HG03460 (cell line): ENCODE measurements at regions not wholly inside any gene's neighbourhood (a gene's known extent, or its start where the extent isn't known, plus 50 kb on each side); places are given as distances from the start of the nearest gene placed in this dataset.
"Not testable (repeated sequence)": the region's sequence is repeated elsewhere in the genome, so short reads cannot be mapped to it uniquely, and the experiment has no call there.

Experiments
- ATAC-seq: cut with Tn5 transposase; IDR thresholded peaks from one replicate; pipeline ENCODE4 v1.9.1; 2021; ENCODE audit not compliant: unreplicated experiment

DNA sequence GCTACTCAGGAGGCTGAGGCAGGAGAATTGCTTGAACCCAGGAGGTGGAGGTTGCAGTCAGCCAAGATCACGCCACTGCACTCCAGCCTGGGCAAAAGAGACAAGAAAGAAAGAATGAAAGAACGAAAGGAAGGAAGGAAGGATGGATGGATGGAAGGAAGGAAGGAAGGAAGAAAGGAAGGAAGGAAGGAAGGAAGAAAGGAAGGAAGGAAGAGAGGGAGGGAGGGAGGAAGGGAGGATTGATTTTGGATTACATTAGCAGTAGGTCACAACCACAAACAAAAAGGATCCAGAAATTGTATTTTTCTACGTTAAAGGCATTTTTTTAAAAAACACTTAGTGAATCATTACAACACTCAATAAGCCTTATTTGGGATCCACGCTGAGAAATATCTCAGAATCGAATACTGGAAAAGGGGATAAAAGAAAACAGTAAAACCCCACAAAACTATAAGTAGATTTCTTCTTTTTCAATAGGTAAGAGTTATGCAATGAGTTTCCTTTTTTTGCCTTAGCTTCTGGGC, 136.9 kb upstream of the FREM1 start:
- ATAC-seq = no peak

DNA sequence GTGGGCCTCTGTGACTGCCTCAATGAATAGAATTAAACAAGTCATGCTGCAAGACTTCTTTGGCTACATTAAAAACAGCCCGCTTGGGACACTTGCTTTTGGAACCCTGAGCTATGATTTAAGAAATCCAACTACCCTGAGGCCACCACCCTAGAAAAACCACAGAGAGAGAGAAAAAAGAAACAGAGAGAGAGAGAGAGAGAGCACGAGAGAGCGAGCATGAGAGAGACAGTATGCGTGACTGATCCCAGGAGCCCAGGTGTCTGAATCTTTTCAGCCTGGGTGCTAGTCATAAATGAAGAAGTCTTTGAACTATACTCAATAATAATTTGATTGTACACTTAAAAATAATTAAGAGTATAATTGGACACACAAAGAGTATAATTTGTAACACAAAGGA, 123.1 kb upstream of the FREM1 start:
- ATAC-seq = no peak

DNA sequence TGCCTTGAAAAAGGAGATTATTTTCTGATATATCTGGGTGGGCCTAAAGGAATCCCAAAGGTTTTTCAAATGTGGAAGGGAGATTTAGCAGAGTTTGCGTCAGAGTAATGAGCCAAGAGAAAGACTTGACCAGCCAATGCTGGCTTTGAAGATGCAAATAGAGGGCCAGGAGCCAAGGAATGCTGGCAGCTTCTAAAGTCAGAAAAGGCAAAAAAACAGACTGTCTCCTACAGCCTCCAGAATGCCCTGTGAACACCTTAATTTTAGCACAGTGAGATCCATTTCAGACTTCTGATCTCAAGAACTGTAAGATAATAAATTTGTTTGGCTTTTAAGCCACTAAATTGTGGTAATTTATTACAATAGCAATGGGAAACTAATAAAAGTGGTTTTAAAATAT, 122.6 kb upstream of the FREM1 start:
- no peak for ATAC-seq

DNA sequence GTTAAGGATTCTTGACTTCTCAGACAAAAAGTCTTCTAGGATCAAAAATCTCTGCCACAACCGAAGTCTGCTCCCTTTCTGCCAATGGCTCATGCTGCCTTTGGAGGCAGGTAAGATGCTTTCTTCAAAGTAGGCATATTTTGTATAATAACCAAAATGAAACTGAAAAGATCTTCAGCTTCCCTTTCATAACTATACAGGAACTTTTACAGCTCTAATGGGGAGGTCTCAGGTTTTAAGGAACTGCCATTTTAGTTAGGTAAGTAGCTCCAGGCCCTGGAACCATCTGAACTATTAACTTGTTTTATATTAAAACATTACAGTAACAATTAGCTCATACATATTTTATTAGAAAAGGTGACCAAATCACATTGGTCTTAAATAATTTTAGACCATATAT, 110.9 kb upstream of the FREM1 start:
- ATAC-seq = no peak

DNA sequence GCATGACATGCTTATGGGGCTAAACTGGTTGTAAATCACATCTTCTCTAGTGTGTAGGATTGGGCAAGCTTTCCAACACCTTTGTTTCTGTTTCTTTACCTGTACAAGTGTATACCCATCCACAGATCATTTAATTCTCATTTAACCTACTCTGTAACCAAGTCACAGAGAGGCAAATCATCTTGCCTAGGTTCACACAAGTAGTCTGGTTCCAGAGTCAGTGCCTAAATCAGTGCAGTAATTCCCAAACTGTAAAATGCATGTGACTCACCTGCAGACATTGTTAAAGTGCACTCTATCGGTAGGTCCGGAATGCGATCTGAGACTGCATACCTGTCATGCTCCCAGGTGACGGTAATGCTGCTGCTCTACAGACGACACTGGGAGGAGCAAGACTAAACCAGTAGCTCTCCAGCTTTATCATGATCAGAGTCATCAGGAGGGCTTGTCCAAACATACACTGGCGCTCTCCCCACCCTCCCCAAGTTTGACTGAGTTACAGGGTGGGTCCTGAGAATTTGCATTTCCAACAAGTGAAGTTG, 107.9 kb upstream of the FREM1 start:
- ATAC-seq = no peak

DNA sequence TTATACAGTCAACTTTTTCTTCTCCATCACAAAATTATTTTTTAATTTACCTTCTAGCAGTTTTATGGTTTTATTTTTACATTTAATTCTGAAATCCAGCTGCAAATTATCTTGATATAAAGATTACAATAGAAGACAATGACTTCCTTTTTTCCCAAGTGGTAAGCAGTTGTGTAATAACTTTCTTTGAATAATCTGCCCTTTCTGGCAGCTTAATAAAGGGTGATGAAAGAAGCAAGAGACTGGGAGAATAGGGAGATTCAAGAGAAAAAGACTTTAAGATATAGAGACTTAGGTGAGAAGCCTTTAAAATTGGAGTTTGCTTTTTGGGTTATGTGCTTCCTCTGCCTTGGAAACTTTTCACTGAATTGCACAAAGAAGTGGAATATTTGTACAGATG, 100.4 kb upstream of the FREM1 start:
- no peak for ATAC-seq

DNA sequence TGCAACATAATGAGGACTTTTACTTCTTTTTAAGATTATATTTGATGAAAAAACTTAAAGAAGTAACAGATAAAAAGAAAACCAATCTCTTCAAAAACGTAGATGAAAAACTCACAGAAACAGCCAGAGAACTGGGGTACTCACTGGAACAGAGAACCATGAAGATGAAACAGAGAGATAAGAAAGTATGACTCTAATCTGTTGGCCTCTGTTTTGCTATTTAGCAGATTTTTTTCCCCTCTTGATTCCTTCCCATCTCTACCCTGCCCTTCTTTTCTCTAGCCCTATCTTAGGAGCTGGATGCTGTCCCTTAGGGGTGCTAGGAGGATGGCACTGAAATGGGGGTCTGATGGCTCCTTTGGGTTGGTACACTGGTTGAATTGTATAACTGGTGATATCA, 97.5 kb upstream of the FREM1 start:
- no peak for ATAC-seq

DNA sequence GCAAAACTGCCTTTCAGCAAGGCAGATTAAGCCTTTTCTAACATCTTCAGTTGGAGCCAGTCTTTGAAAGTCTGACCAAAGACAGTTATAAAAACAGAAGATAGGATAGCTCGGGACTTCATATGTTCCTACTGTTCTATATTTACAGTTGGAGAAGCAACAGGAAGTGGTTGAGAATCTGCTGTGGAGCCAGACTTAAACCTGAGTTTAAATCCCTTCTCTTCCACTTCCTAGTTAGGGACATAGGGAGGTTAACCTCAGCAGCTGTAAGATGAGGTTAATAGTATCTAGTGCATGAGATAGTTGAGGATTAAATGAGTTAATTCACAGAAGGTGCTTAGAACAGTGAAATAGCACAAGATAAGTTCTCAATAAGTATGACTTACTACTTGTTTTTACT, 84.5 kb upstream of the FREM1 start:
- ATAC-seq = no peak

DNA sequence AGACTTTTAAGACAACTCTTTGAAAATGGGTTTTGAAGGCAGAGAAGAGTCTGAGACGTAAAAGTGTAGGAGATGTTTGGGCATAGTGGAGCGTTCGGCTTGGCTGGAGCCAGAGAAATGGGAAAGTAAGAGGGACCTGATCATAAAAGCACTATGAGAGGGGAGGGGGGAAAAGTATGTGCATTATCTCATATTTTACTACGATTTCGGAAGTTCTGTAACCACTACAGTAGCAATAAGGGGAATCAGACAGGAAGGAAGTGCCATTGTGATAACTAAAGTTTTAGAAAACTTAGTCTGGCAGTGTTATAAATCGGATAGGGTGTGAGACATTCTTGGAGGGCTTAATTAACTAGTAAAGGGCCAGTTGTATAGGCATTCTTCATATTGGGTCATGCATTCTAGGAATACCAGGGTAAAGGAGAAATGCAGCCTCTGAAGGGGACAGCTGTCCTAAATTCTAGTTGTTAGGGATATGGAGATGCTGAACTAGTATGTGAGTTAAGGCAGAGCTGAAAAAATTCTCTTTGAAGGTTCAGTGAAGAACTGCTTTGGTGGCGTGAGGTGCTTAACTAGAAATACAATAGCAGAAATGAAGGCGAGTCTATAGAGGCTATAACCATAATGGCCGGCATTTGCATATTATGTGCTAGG, 83.8 kb upstream of the FREM1 start:
- ATAC-seq = no peak

DNA sequence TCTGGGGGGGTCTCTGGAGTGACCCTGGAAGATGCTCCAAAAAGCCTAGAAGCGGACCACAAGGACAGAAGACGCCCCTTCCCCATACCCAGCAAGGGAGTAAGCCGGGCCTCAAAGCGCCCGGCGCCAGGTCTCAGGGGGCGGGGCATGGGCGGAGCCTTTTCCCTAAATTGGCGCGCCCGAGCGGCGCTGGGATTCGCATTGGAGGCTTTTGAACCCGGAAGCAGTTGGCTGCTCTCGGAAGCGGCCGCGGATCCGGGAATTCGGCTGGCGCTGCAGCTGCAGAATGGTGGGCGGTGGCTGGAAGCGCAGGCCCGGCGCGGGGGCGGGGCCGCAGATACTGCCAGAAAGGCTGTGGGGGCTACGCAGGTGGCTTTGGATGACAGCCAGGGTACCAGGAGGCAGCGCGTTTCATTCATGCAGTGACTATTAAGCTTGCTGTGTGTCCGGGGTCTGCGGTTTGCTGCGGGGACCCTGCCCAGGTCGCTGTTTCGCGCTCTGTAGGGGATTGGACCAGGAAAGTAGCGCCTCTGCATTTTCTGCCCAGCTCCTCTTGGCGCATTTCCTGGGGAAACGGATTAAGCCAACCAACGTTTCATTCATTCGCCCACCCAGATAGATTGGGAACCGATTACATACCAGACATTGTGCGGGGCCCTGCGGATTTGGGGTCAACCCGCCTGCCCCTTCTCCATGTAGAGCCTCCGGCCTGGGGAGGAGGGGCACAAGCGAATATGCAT, 83.0 kb upstream of the FREM1 start:
- ATAC-seq = no peak

DNA sequence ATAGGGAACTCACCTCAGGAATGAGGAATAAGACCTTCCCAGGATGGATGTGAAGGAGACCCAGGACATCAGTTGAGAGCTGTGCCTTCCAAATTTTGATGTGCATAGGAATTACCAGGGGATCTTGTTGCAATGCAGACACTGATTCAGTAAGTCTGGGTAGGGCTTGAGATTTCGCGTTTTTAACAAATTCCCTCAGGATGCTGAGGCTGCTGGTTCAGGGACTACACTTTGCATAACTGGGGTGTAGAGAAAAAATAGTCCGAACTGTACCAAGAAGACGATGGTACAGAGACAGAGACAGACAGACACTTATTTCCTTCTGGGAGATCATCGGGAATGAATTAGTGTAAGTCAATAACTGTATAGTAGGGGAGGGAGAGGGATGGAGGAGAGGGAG, 82.3 kb upstream of the FREM1 start:
- ATAC-seq = no peak

DNA sequence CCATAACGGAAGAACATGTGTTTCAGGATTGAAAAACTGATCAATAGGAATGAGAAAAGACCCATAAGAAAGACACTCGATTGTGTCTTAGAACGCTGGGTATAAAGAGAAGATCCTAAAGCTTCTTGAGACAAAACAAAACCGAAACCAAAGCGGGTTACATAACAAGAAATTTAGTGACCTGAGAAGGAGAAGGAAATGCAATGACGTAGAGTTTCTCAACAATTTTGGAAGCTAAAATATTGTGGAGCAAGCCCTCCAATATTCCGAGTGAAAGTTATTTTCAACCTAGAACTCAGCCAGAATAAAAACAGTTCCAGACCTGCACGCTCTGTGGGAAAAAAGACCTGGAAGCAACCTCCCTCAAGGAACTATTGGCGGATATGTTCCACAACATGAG, 81.9 kb upstream of the FREM1 start:
- no peak for ATAC-seq

DNA sequence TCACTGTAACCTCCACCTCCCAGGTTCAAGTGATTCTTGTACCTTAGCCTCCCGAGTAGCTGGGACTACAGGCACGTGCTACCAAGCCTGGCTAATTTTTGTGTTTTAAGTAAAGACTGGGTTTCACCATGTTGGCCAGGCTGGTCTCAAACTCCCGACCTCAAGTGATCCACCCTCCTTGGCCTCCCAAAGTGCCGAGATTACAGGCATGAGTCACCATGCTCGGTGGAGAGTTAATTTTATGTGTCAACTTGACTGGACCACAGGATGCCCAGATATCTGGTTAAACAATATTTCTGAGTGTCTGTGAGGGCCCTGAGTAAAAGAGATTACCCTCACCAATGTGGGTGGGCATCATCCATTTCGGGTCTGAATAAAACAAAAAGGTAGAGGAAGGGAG, 80.4 kb upstream of the FREM1 start:
- not testable (repeated sequence) for ATAC-seq

DNA sequence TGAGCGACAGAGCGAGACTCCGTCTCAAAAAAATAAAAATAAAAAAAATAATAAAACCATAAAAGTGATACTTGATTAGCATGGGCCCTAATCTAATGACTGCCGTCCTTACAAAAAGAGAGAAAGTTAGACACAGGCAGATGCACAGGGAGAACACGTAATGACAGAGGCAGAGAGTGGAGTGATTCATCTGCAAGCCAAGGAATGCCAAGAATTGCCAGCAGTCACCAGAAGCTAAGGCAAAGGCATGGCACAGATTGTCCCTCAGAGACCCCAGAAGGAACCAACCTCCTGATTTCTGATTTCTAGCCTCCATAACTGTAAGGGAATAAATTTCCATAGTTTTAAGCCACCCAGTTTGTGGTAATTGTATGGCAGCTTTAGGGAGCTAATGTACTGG, 79.6 kb upstream of the FREM1 start:
- no peak for ATAC-seq

DNA sequence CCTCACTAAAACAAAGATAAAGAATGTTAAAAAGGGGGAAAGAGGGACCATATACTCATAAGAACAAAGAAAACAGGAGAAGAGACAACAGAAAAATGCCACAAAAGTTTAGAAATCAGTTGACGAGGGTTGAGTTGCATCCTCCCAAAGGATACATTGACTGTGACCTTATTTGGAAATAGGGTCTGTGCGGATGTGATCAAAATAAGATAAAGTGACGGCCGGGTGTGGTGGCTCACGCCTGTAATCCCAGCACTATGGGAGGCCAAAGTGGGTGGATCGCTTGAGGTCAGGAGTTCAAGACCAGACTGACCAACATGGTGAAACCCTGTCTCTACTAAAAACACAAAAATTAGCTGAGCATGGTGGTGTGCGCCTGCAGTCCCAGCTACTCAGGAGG, 79.1 kb upstream of the FREM1 start:
- ATAC-seq = not testable (repeated sequence)

DNA sequence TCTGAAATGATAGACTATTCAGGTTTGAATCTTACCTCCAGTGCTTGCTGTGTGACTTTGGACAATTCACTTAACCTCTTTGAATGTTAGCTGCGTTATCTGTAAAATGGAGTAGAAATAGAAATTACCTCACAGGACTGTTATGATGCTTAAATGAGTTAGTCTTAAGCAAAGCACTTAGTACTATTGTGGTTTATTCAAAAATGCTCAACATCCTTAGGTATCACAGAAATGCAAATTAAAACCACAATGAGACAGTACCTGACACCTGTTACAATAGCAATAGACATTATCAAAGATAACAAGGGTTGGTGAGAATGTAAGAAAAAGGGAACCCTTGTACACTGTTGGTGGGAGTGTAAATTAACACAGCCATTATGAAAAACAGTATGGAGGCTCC, 77.6 kb upstream of the FREM1 start:
- ATAC-seq = no peak

DNA sequence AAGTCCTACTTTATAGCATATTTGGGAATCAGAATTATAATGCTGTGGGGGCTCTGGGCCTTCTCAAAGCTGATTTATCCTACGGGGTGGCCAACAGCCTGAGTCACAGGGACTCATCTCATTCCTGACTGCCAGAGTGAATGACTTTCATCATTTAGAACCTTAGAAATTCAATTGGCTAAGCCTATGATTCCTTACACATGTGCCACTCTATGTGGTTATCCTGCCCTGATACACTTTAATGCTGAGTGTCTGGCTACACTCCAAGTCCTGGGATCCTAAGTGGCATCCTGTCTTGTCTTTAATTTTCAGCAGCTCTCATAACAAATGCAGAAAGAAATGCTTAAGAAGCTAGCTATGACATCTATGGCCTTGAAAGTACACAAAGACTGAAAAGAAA, 75.2 kb upstream of the FREM1 start:
- ATAC-seq = no peak

DNA sequence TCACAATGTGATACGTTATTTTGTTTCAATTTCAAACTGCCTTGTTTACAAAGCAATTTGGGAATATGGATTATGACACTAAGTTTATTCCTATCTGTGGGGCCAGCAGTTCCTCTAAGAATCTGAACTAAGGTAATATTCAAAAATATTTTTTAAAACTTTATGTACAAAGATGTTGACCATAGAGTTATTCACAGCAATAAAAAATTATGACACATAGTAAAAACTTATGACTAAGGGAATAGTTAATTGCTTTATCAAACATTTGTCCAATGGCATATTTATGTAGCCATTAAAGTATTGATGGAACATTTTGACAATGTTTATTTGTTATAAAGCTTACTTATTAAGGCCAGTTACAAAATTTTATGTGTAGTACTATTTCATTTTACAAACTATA, 73.4 kb upstream of the FREM1 start:
- ATAC-seq = no peak

DNA sequence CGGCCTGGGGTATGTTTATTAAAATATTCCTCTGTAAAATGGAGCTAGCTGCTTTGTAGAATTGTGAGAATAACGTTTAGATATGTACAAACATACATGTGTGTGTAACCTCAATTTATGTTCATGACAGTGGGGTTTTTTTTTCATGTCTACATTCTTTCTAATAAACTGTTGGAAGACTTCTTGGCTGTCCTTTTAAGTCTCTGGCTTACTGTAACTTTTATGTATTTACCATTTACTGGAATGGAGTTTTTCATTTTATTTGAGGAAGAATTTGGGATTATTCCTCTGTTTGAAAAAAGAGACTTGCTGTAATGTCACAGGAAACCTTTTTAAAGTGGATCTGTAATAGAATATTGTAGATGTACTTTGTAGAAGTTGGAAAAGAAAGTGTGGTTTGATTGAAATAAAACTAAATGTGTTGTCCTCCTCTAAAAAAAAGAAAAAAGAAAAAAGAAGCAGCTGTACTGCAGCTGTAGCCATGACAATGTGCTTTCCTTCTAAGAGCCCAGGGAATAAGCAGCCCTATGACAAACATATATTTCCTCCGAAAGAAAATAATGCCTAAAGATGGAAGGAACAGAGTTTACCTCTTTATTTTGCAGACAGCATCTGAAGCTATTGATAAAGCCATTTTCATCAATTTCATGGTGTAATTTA, 71.2 kb upstream of the FREM1 start:
- ATAC-seq = no peak

DNA sequence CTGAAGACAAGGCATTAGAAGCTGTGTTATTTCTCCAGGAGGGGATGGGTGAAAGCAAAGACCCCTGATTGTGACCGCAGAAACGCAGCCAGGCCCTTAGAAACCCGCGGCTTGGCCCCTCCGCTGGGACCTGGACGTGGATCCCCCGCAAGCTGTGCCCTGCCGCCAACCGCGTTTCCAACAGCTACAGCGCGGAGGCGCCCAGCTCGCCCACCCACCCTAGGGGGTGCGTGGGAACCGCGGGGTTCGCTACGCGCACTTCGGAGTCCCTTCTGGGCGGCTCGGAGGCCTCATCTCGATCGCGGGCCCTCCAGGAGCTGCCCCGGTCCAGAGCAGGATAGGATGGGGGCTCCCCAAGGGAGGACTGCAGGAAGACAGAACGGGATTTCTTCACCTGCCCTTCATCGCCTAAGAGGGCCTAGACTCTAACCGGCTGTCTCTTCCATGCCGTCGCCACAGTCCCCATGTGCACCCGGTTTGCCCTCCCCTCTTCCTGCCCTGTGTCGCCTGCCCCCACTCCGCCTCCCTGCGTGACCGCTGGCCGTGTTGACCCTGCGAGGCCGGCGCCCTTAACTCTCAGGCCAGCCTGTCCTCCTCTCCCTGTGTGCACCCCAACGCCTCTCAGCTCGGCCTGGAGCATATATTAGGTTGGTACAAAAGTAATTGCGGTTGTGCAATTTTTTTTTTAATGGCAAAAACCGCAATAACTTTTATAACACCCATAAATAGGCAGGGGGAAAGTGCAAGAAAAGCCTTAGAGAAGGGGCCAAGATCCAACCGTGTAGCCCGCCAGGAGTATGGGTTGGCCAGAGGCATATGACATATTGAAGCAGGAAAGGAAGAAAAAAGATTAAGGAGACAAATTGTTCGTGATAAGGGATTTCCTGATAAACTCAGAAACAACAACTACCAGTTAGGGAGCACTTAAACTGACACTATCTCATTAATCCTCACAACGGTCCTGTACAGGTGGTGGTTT, 68.1 kb upstream of the FREM1 start:
- no peak for ATAC-seq
